Panc1 (cell line): ENCODE measurements at regions not wholly inside any gene's neighbourhood (a gene's known extent, or its start where the extent isn't known, plus 50 kb on each side); places are given as distances from the start of the nearest gene placed in this dataset.

Experiments
- POLR2AphosphoS5 ChIP-seq: IDR thresholded peaks from 2 replicates; pipeline ENCODE4 v1.6.1; 2012; ENCODE audit warnings: mild to moderate bottlenecking, low read depth, low read length, moderate library complexity
- TF ChIP-seq, protein P1 (sequence below): fragments of 450-650 bp; IDR thresholded peaks from 2 replicates; pipeline ENCODE4 v1.5.1; 2017; ENCODE audit warnings: mild to moderate bottlenecking

GRCh38 chr6:24010133-24010532 lies 115.9 kb upstream of the NRSN1 start:
- TF ChIP-seq, protein P1, sequence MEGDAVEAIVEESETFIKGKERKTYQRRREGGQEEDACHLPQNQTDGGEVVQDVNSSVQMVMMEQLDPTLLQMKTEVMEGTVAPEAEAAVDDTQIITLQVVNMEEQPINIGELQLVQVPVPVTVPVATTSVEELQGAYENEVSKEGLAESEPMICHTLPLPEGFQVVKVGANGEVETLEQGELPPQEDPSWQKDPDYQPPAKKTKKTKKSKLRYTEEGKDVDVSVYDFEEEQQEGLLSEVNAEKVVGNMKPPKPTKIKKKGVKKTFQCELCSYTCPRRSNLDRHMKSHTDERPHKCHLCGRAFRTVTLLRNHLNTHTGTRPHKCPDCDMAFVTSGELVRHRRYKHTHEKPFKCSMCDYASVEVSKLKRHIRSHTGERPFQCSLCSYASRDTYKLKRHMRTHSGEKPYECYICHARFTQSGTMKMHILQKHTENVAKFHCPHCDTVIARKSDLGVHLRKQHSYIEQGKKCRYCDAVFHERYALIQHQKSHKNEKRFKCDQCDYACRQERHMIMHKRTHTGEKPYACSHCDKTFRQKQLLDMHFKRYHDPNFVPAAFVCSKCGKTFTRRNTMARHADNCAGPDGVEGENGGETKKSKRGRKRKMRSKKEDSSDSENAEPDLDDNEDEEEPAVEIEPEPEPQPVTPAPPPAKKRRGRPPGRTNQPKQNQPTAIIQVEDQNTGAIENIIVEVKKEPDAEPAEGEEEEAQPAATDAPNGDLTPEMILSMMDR, result no peak
- TF ChIP-seq POLR2AphosphoS5, result no peak
